Ovary (tissue), 7 donors: ENCODE measurements at regions not wholly inside any gene's neighbourhood (a gene's known extent, or its start where the extent isn't known, plus 50 kb on each side); places are given as distances from the start of the nearest gene placed in this dataset.

ENCODE experiments used
- DNase-seq, 5 donors: peaks; one replicate each; pipeline ENCODE4 v3.0.0-alpha.2; 2019 to 2020
- H3K27ac ChIP-seq, 2 donors: fragments of 200-600 bp; one replicate each; pipeline versions ENCODE4 v1.5.1 to v1.8.0; 2019 to 2022
- H3K27me3 ChIP-seq: fragments of 200-600 bp; one replicate; pipeline ENCODE4 v1.8.0; 2022
- H3K36me3 ChIP-seq: fragments of 200-600 bp; sonication (generic); one replicate; pipeline ENCODE4 v1.5.1; 2019
- H3K4me1 ChIP-seq: one replicate; pipeline ENCODE4 v1.8.1; 2013; ENCODE audit warnings: mild to moderate bottlenecking, moderate library complexity; ENCODE audit not compliant: insufficient read depth
- H3K4me3 ChIP-seq: fragments of 200-600 bp; sonication (generic); one replicate; pipeline ENCODE4 v1.5.1; 2017
- H3K9me3 ChIP-seq, 2 donors: fragments of 200-600 bp in 1 of 2; sonication (generic) in 1 of 2; one replicate each; pipeline versions ENCODE4 v1.5.1 to v1.8.1; 2013 to 2019; ENCODE audit warnings: mild to moderate bottlenecking in 1 of 2, moderate library complexity in 1 of 2
- EP300 ChIP-seq: sonication (generic); formaldehyde crosslinking; IDR thresholded peaks from one replicate; pipeline ENCODE4 v1.6.1; 2017; ENCODE audit warnings: antibody characterized with exemption
- POLR2A ChIP-seq: fragments of 450-650 bp; IDR thresholded peaks from one replicate; pipeline ENCODE4 v1.6.1; 2017; ENCODE audit warnings: antibody characterized with exemption, mild to moderate bottlenecking, moderate library complexity
- WGBS, 3 donors: extraction: QIAGEN DNeasy Blood & Tissue Kit in 1 of 3; methylation state at CpG; one replicate each; pipeline versions ENCODE4 v1.1.5 to v1.1.7; 2013 to 2017; 5-methylcytosine and 5-hydroxymethylcytosine counted together
- intact Hi-C, 4 donors: fragments of 100-400 bp; cut with DNase I; formaldehyde crosslinking; loops; one replicate each; pipeline versions ENCODE4 v1.11.0 to v1.15.1; 2022 to 2023
- TF ChIP-seq, protein P1 (sequence below), 3 donors: fragments of 450-650 bp in 2 of 3; fragments of 200-600 bp in 1 of 3; IDR thresholded peaks; one replicate each; pipeline versions ENCODE4 v1.5.1 to v1.8.0; 2016 to 2022; ENCODE audit warnings: antibody characterized with exemption in 3 of 3, mild to moderate bottlenecking in 1 of 3
- donor health status: DM: no; HTN: no; CAD: no; lungs with moderate emphysema.
- donor health status: DM: no; HTN: no; CAD: no.
- donor health status: Bipolar disorder and iron deficiency.
- donor health status: DM: no; HTN: no; CAD: no.
- donor health status: DM: yes; HTN: yes; CAD: no.

DNA sequence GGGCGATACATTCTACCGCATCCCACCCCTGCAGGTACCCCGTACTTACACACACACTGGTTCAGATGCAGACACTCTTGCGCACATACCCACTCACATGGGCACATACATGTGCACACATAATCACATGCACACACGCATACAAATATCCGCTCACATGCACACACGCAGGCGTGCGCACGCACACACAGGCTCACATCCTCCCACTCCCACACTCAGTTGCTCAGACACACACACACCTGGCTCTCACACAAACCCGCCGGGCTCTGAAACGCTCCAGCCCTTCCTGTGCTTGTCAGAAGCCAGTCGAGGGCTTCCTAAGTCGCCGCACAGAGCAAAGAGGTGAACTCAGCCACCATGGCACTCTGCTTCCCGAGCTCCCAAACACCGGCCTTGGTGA, 164.5 kb downstream of the CRYBB2 start:
- no peaks in the 10 kb centered on the region for H3K36me3 ChIP-seq
- WGBS, 3 donors = 72 to 76% (median 73%) methylated on average over 18 of the region's 18 CpGs
- no peak for DNase-seq
- intact Hi-C loops = no loop called here
- no peaks in the 10 kb centered on the region for H3K9me3 ChIP-seq
- no peak overlapping the region for H3K4me3 ChIP-seq
- no peaks in the 10 kb centered on the region for H3K27me3 ChIP-seq
- H3K27ac ChIP-seq = no peak overlapping the region
- TF ChIP-seq POLR2A (no peak), EP300 (no peak)
- TF ChIP-seq, protein P1, sequence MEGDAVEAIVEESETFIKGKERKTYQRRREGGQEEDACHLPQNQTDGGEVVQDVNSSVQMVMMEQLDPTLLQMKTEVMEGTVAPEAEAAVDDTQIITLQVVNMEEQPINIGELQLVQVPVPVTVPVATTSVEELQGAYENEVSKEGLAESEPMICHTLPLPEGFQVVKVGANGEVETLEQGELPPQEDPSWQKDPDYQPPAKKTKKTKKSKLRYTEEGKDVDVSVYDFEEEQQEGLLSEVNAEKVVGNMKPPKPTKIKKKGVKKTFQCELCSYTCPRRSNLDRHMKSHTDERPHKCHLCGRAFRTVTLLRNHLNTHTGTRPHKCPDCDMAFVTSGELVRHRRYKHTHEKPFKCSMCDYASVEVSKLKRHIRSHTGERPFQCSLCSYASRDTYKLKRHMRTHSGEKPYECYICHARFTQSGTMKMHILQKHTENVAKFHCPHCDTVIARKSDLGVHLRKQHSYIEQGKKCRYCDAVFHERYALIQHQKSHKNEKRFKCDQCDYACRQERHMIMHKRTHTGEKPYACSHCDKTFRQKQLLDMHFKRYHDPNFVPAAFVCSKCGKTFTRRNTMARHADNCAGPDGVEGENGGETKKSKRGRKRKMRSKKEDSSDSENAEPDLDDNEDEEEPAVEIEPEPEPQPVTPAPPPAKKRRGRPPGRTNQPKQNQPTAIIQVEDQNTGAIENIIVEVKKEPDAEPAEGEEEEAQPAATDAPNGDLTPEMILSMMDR (IDR thresholded peaks at IDR 0.05) = no peak
- H3K4me1 ChIP-seq = no peaks in the 10 kb centered on the region

DNA sequence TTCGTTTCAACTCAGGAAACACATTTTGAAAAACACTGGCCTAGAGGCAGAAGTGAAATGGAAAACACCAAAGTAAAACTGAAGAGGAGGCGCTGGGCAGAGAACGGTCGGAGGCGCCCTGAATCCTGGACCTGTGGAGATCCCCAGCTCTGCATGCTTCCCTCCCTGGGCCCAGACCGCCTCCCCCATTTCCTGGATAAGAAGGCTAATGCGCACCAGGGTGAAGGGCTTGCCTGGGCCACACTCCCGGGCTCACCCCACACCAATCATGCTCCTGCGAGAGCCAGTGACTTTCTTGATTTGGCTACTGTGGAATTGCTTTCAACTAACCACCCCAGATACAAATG, 167.1 kb downstream of the CRYBB2 start:
- Histone ChIP-seq H3K27me3 (no peaks in the 10 kb centered on the region), H3K4me3 (no peak overlapping the region), H3K4me1 (no peaks in the 10 kb centered on the region), H3K27ac (no peak overlapping the region), H3K9me3 (no peaks in the 10 kb centered on the region), H3K36me3 (no peaks in the 10 kb centered on the region)
- no peak for DNase-seq
- intact Hi-C loops = no loop called here
- WGBS, 3 donors = 82 to 89% (median 85%) methylated on average over 9 of the region's 9 CpGs
- no peak for TF ChIP-seq POLR2A
- TF ChIP-seq, protein P1 (IDR thresholded peaks at IDR 0.05) = no peak
- TF ChIP-seq EP300 = no peak

- Histone ChIP-seq H3K4me3 (no peak overlapping the region), H3K27ac (no peak overlapping the region), H3K4me1 (no peaks in the 10 kb centered on the region), H3K9me3 (no peaks in the 10 kb centered on the region), H3K27me3 (no peaks in the 10 kb centered on the region), H3K36me3 (no peaks in the 10 kb centered on the region)
- intact Hi-C loops = no loop called here
- TF ChIP-seq, protein P1 (IDR thresholded peaks at IDR 0.05) = no peak
- no peak for TF ChIP-seq EP300
- no peak for TF ChIP-seq POLR2A
- DNase-seq = no peak
- 90 to 94% (median 91%) methylated on average over 12 of the region's 12 CpGs for WGBS, 3 donors
Observed at GRCh38 chr22:25388415-25388814, 169.0 kb downstream of the CRYBB2 start.

- intact Hi-C loops = no loop called here
- no peaks in the 10 kb centered on the region for H3K27me3 ChIP-seq
- TF ChIP-seq, protein P1 (IDR thresholded peaks at IDR 0.05) = no peak
- TF ChIP-seq POLR2A = no peak
- TF ChIP-seq EP300 = no peak
- H3K27ac ChIP-seq = no peak overlapping the region
- no peak for DNase-seq
- H3K36me3 ChIP-seq = no peaks in the 10 kb centered on the region
- H3K4me1 ChIP-seq = no peaks in the 10 kb centered on the region
- no peak overlapping the region for H3K4me3 ChIP-seq
- WGBS, 3 donors = 71 to 74% (median 73%) methylated on average over 10 of the region's 10 CpGs
- H3K9me3 ChIP-seq = no peaks in the 10 kb centered on the region
Observed at GRCh38 chr22:25388866-25389540, 169.6 kb downstream of the CRYBB2 start.
